ENCODE measurements at regions not wholly inside any gene's neighbourhood (a gene's known extent, or its start where the extent isn't known, plus 50 kb on each side); places are given as distances from the start of the nearest gene placed in this dataset.

GRCh38 chr3:78390221-78390620, 1350.3 kb downstream of the ROBO2 start:
- H3K4me3 ChIP-seq (replicated peaks; ENCODE audit: low read depth, low read length) = no peak overlapping the region
- no peak for TF ChIP-seq CTCF (IDR thresholded peaks at IDR 0.05; ENCODE audit: low read length, missing control alignments)
- no peak for DNase-seq (ENCODE audit: low read depth)

- DNase-seq (ENCODE audit: low read depth) = no peak
- no peak for TF ChIP-seq CTCF (IDR thresholded peaks at IDR 0.05; ENCODE audit: low read length, missing control alignments)
Measured at GRCh38 chr3:78398401-78398800, 1358.5 kb downstream of the ROBO2 start.

GRCh38 chr3:78402720-78403119, 1362.8 kb downstream of the ROBO2 start:
- no peak for TF ChIP-seq CTCF (IDR thresholded peaks at IDR 0.05; ENCODE audit: low read length, missing control alignments)
- H3K4me3 ChIP-seq (replicated peaks; ENCODE audit: low read depth, low read length) = no peak overlapping the region
- no peak for DNase-seq (ENCODE audit: low read depth)

More at GRCh38 chr3:78398401-78398800, 1358.5 kb downstream of the ROBO2 start:
- no peak overlapping the region for H3K4me3 ChIP-seq (replicated peaks; ENCODE audit: low read depth, low read length)

GRCh38 chr3:78405745-78406144, 1362.1 kb downstream of the ROBO1 start:
- TF ChIP-seq CTCF (IDR thresholded peaks at IDR 0.05; ENCODE audit: low read length, missing control alignments) = no peak
- no peak for DNase-seq (ENCODE audit: low read depth)
- no peak overlapping the region for H3K4me3 ChIP-seq (replicated peaks; ENCODE audit: low read depth, low read length)

- H3K4me3 ChIP-seq (replicated peaks; ENCODE audit: low read depth, low read length) = no peak overlapping the region
- DNase-seq (ENCODE audit: low read depth) = no peak
- TF ChIP-seq CTCF (IDR thresholded peaks at IDR 0.05; ENCODE audit: low read length, missing control alignments) = no peak
Measured at GRCh38 chr3:78406396-78406795, 1361.4 kb downstream of the ROBO1 start.

- no peak for DNase-seq (ENCODE audit: low read depth)
- TF ChIP-seq CTCF (IDR thresholded peaks at IDR 0.05; ENCODE audit: low read length, missing control alignments) = no peak
- no peak overlapping the region for H3K4me3 ChIP-seq (replicated peaks; ENCODE audit: low read depth, low read length)
Measured at GRCh38 chr3:78410077-78410476, 1357.7 kb downstream of the ROBO1 start.

- no peak overlapping the region for H3K4me3 ChIP-seq (replicated peaks; ENCODE audit: low read depth, low read length)
Measured at GRCh38 chr3:78414261-78414660, 1353.5 kb downstream of the ROBO1 start.

More at GRCh38 chr3:78414261-78414660, 1353.5 kb downstream of the ROBO1 start:
- no peak for DNase-seq (ENCODE audit: low read depth)
- no peak for TF ChIP-seq CTCF (IDR thresholded peaks at IDR 0.05; ENCODE audit: low read length, missing control alignments)

All from fibroblast of pulmonary artery (primary cell).